Psoas muscle (tissue), 7 donors: ENCODE measurements at regions not wholly inside any gene's neighbourhood (a gene's known extent, or its start where the extent isn't known, plus 50 kb on each side); places are given as distances from the start of the nearest gene placed in this dataset.

Source experiments
- ATAC-seq, 4 donors: fragments of 200-7000 bp; cut with Tn5 transposase; one replicate each; pipeline ENCODE4 v1.9.1; 2020; ENCODE audit warnings: moderate library complexity in 3 of 4, mild to moderate bottlenecking in 2 of 4
- DNase-seq, 2 donors: peaks; one replicate each; pipeline ENCODE4 v3.0.0-alpha.2; 2020
- H3K27ac ChIP-seq: fragments of 200-600 bp; one replicate; pipeline ENCODE4 v1.8.0; 2022
- H3K27me3 ChIP-seq, 3 donors: fragments of 200-600 bp in 1 of 3; one replicate each; pipeline versions ENCODE4 v1.6.1 to v1.8.0; 2013 to 2022; ENCODE audit warnings: low read length in 2 of 3, mild to moderate bottlenecking in 2 of 3, moderate library complexity in 1 of 3; ENCODE audit not compliant: insufficient read depth in 3 of 3
- H3K36me3 ChIP-seq, 2 donors: fragments of 200-600 bp in 1 of 2; one replicate each; pipeline versions ENCODE4 v1.6.1 to v1.8.0; 2013 to 2022; ENCODE audit warnings: low read depth in 1 of 2, mild to moderate bottlenecking in 1 of 2, moderate library complexity in 1 of 2; ENCODE audit not compliant: insufficient read depth in 1 of 2
- H3K4me1 ChIP-seq: fragments of 200-600 bp; one replicate; pipeline ENCODE4 v1.8.0; 2022
- H3K4me3 ChIP-seq: fragments of 200-600 bp; one replicate; pipeline ENCODE4 v1.8.0; 2022; ENCODE audit warnings: mild to moderate bottlenecking
- H3K9me3 ChIP-seq: fragments of 200-600 bp; one replicate; pipeline ENCODE4 v1.8.0; 2022
- CTCF ChIP-seq: fragments of 200-600 bp; IDR thresholded peaks from one replicate; pipeline ENCODE4 v1.8.0; 2022; ENCODE audit warnings: antibody characterized with exemption
- WGBS, 3 donors: extraction: QIAGEN DNeasy Blood & Tissue Kit; methylation state at CpG; one replicate each; pipeline versions ENCODE4 v1.1.6 to v1.1.7; 2013; 5-methylcytosine and 5-hydroxymethylcytosine counted together
- intact Hi-C, 2 donors: fragments of 100-400 bp; cut with DNase I; formaldehyde crosslinking; loops; one replicate each; pipeline versions ENCODE4 v1.11.0 to v1.14.2; 2022
- donor health status: healthy with polysubstance abuse.
- donor health status: DM: no; HTN: no; CAD: no; lungs with moderate emphysema.
- donor health status: Bipolar disorder and iron deficiency.
- donor health status: healthy.
- donor health status: DM: yes; HTN: yes; CAD: no.
- donor health status: DM: no; HTN: no; CAD: no.
- donor health status: DM: yes; HTN: yes; CAD: no.

- H3K27ac ChIP-seq, result no peak overlapping the region
Measured at GRCh38 chr15:47523681-47524475, 193.4 kb upstream of the SEMA6D start.

GRCh38 chr15:47529241-47529640, 188.1 kb upstream of the SEMA6D start:
- WGBS, 3 donors, result 81 to 92% (median 90%) methylated on average over 1 of the region's 1 CpG
- ATAC-seq, result no peak
- H3K36me3 ChIP-seq, result no peaks in the 10 kb centered on the region

More at GRCh38 chr15:47523681-47524475, 193.4 kb upstream of the SEMA6D start:
- Histone ChIP-seq H3K4me1 (no peaks in the 10 kb centered on the region), H3K9me3 (no peaks in the 10 kb centered on the region), H3K36me3 (no peaks in the 10 kb centered on the region), H3K27me3 (no peaks in the 10 kb centered on the region), H3K4me3 (no peak overlapping the region)
- 70 to 75% (median 74%) methylated on average over 12 of the region's 12 CpGs for WGBS, 3 donors
- intact Hi-C loops, result no loop called here
- no peak for ATAC-seq
- no peak for TF ChIP-seq CTCF
- no peak for DNase-seq

GRCh38 chr15:47534673-47535072, 182.6 kb upstream of the SEMA6D start:
- peaks cover 0 to 9% (median 0%) of the 10 kb centered on the region in 3 donors for H3K27me3 ChIP-seq
- WGBS, 3 donors, result 94 to 97% (median 96%) methylated on average over 2 of the region's 2 CpGs
- intact Hi-C loops, result no loop called here
- no peak for TF ChIP-seq CTCF
- ATAC-seq (no peak), DNase-seq (no peak)
- H3K4me3 ChIP-seq, result no peak overlapping the region
- no peaks in the 10 kb centered on the region for H3K4me1 ChIP-seq
- H3K27ac ChIP-seq, result no peak overlapping the region
- H3K9me3 ChIP-seq, result no peaks in the 10 kb centered on the region
- no peaks in the 10 kb centered on the region for H3K36me3 ChIP-seq

More at GRCh38 chr15:47529241-47529640, 188.1 kb upstream of the SEMA6D start:
- Histone ChIP-seq H3K4me3 (no peak overlapping the region), H3K27ac (no peak overlapping the region), H3K27me3 (no peaks in the 10 kb centered on the region), H3K9me3 (no peaks in the 10 kb centered on the region), H3K4me1 (no peaks in the 10 kb centered on the region)
- TF ChIP-seq CTCF, result no peak
- intact Hi-C loops, result no loop called here
- DNase-seq, result no peak

GRCh38 chr15:47541562-47541961, 175.7 kb upstream of the SEMA6D start:
- ATAC-seq, result no peak
- TF ChIP-seq CTCF, result no peak

More at GRCh38 chr15:47541562-47541961, 175.7 kb upstream of the SEMA6D start:
- intact Hi-C loops, result no loop called here
- no peaks in the 10 kb centered on the region for H3K9me3 ChIP-seq
- no peaks in the 10 kb centered on the region for H3K4me1 ChIP-seq
- no peaks in the 10 kb centered on the region for H3K36me3 ChIP-seq
- H3K27ac ChIP-seq, result no peak overlapping the region
- no peak for DNase-seq
- no peaks in the 10 kb centered on the region for H3K27me3 ChIP-seq
- H3K4me3 ChIP-seq, result no peak overlapping the region
- WGBS, 3 donors, result 21 to 55% (median 24%) methylated on average over 2 of the region's 2 CpGs
